ENCODE measurements at regions not wholly inside any gene's neighbourhood (a gene's known extent, or its start where the extent isn't known, plus 50 kb on each side); places are given as distances from the start of the nearest gene placed in this dataset.
"Not testable (repeated sequence)": the region's sequence is repeated elsewhere in the genome, so short reads cannot be mapped to it uniquely, and the experiment has no call there.

GRCh38 chr5:125456005-125456404 is 709.6 kb upstream of the ZNF608 start:
- TF ChIP-seq CTCF, POLR2A (IDR thresholded peaks at IDR 0.05): not testable (repeated sequence)
